ENCODE measurements at regions not wholly inside any gene's neighbourhood (a gene's known extent, or its start where the extent isn't known, plus 50 kb on each side); places are given as distances from the start of the nearest gene placed in this dataset.

DNA sequence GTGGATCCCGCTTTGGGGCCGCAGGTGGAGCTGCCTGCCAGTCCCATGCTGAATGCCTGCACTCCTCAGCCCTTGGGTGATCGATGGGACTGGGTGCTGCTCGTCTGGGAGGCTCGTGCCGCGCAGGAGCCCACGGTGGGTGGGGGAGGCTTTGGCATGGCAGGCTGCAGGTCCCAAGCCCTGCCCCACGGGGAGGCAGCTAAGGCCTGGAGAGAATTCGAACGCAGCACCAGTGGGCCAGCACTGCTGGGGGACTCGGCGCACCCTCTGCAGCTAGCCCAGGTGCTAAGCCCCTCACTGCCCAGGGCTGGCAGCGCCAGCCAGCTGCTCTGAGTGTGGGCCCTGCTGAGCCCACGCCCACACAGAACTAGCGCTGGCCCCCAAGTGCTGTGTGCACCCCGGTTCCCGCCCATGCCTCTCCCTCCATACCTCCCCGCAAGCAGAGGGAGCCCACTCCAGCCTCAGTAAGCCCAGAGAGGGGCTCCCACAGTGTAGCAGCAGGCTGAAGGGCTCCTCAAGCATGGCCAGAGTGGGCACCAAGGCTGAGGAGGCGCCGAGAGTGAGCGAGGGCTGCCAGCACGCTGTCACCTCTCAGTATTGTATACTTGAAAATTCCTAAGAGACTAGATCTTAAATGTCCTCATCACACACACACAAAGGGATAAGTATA lies 1654.2 kb upstream of the SLC39A10 start:
- H3K27ac ChIP-seq (ENCODE audit: low read length) = no peak overlapping the region
- no peaks in the 10 kb centered on the region for H3K9me3 ChIP-seq (ENCODE audit: insufficient read depth, low read depth, low read length)
- no peak overlapping the region for H3K4me3 ChIP-seq (ENCODE audit: low read length)
- H3K9ac ChIP-seq (ENCODE audit: low read depth, low read length) = no peak overlapping the region
- H3K27me3 ChIP-seq (ENCODE audit: insufficient read depth, low read length) = no peaks in the 10 kb centered on the region
- no peaks in the 10 kb centered on the region for H3K36me3 ChIP-seq (ENCODE audit: insufficient read depth, low read depth, low read length)
- H3K4me1 ChIP-seq (ENCODE audit: insufficient read depth, low read length) = no peaks in the 10 kb centered on the region

DNA sequence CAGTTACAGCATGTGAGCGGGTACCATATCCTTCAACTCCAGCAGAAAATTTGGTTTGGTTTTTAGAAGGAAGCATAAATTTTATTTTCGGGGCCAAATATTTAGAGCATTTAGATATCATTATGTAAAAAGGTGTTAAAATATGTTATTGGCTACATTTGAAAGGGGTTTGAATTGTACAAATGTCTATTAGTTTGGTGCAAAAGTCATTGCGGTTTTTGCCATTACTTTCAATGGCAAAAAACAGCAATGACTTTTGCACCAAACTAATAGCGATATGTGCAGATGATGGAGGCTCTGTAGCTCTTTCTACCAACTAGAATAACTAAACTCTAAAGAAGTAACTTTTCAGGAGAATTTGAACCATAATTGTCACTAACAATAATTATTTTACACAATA lies 1666.2 kb upstream of the SLC39A10 start:
- Histone ChIP-seq H3K9me3 (ENCODE audit: insufficient read depth, low read depth, low read length) (no peaks in the 10 kb centered on the region), H3K27ac (ENCODE audit: low read length) (no peak overlapping the region), H3K9ac (ENCODE audit: low read depth, low read length) (no peak overlapping the region), H3K27me3 (ENCODE audit: insufficient read depth, low read length) (no peaks in the 10 kb centered on the region), H3K4me3 (ENCODE audit: low read length) (no peak overlapping the region), H3K36me3 (ENCODE audit: insufficient read depth, low read depth, low read length) (no peaks in the 10 kb centered on the region), H3K4me1 (ENCODE audit: insufficient read depth, low read length) (no peaks in the 10 kb centered on the region)

DNA sequence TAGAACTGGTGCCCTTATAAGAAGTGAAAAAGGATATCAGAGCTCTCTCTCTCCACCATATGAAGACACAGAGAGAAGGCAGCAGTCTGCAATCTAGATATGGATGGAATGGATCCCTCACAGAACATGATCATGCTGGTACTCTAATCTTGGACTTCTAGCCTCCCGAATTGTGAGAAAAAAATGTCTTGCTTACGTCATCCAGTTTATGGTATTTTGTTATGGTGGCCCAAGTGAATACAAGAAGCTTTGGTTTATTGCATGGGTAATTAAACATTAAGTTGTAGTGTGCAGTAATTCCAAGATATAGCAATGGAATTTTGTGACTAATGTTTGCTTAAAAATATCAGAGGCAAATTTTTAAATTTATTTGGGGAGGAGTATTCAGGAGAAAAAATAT lies 1667.4 kb upstream of the SLC39A10 start:
- Histone ChIP-seq H3K36me3 (ENCODE audit: insufficient read depth, low read depth, low read length) (no peaks in the 10 kb centered on the region), H3K4me1 (ENCODE audit: insufficient read depth, low read length) (no peaks in the 10 kb centered on the region), H3K27ac (ENCODE audit: low read length) (no peak overlapping the region), H3K27me3 (ENCODE audit: insufficient read depth, low read length) (no peaks in the 10 kb centered on the region), H3K4me3 (ENCODE audit: low read length) (no peak overlapping the region), H3K9ac (ENCODE audit: low read depth, low read length) (no peak overlapping the region), H3K9me3 (ENCODE audit: insufficient read depth, low read depth, low read length) (no peaks in the 10 kb centered on the region)

DNA sequence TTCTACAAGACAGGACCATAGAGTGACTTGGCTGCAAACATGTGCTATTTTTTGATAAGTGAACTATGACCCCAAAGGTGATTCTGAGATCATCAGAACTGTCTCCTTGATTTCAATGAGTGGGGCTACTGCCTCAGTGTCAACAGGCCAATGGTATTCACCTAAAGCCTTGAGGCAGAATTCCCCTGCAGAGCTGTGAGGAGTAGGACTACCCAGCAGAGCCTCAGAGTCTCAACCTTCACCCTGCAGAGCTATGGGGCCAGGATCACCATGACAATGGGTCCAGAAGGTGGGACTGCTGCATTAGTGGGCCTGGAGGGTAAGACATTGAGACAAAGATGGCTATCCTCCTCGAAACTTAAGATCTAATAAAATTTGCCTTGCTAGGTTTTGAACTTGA lies 1668.2 kb upstream of the SLC39A10 start:
- H3K9ac ChIP-seq (ENCODE audit: low read depth, low read length) = no peak overlapping the region
- H3K9me3 ChIP-seq (ENCODE audit: insufficient read depth, low read depth, low read length) = no peaks in the 10 kb centered on the region
- H3K36me3 ChIP-seq (ENCODE audit: insufficient read depth, low read depth, low read length) = no peaks in the 10 kb centered on the region
- no peaks in the 10 kb centered on the region for H3K27me3 ChIP-seq (ENCODE audit: insufficient read depth, low read length)
- no peak overlapping the region for H3K4me3 ChIP-seq (ENCODE audit: low read length)
- H3K4me1 ChIP-seq (ENCODE audit: insufficient read depth, low read length) = no peaks in the 10 kb centered on the region
- H3K27ac ChIP-seq (ENCODE audit: low read length) = no peak overlapping the region

DNA sequence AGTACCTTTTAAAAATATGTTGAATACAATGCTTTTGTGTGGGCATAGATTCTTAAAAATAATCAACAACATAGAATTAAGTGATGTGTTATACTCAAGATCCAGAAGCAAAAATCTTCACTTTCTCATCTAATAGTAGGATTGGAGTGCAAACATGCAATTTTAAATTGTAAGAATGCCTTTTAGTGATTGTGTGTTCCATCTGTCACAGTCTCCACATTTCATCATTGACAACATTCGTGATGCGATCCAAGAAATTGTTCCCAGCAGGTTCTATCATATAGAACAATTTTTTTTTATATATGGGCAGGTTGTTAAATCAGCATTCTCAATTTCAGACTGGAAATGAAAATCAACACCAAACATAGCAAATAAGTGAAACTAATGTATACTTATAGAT lies 1671.8 kb upstream of the SLC39A10 start:
- Histone ChIP-seq H3K36me3 (ENCODE audit: insufficient read depth, low read depth, low read length) (no peaks in the 10 kb centered on the region), H3K9me3 (ENCODE audit: insufficient read depth, low read depth, low read length) (no peaks in the 10 kb centered on the region), H3K9ac (ENCODE audit: low read depth, low read length) (no peak overlapping the region), H3K4me3 (ENCODE audit: low read length) (no peak overlapping the region), H3K4me1 (ENCODE audit: insufficient read depth, low read length) (peaks cover 7% of the 10 kb centered on the region; the same call in 1 of the 2 replicates), H3K27ac (ENCODE audit: low read length) (no peak overlapping the region), H3K27me3 (ENCODE audit: insufficient read depth, low read length) (no peaks in the 10 kb centered on the region)

DNA sequence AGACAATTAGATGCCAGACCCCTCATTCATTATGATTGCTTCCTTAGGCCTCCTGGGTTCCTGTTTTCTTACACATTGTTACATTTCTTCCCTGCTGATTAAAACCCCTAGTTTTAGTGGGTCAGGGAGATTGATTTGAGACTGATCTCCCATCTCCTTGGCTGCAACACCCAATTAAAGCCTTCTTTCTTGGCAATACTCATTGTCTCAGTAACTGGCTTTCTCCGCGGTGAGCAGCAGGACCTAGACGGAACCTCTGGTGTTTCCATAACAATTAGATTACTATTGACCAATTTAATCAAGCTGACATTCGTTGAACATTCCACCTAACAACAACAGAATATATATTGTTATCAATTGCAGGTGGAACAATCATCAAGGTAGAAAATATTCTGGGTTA lies 1676.4 kb upstream of the SLC39A10 start:
- H3K9me3 ChIP-seq (ENCODE audit: insufficient read depth, low read depth, low read length) = no peaks in the 10 kb centered on the region; the same call in 1 of the 2 replicates
- no peaks in the 10 kb centered on the region for H3K36me3 ChIP-seq (ENCODE audit: insufficient read depth, low read depth, low read length)
- H3K4me1 ChIP-seq (ENCODE audit: insufficient read depth, low read length) = peaks cover 8% of the 10 kb centered on the region; the same call in 1 of the 2 replicates
- no peaks in the 10 kb centered on the region for H3K27me3 ChIP-seq (ENCODE audit: insufficient read depth, low read length)
- no peak overlapping the region for H3K27ac ChIP-seq (ENCODE audit: low read length)
- H3K9ac ChIP-seq (ENCODE audit: low read depth, low read length) = no peak overlapping the region
- H3K4me3 ChIP-seq (ENCODE audit: low read length) = no peak overlapping the region

DNA sequence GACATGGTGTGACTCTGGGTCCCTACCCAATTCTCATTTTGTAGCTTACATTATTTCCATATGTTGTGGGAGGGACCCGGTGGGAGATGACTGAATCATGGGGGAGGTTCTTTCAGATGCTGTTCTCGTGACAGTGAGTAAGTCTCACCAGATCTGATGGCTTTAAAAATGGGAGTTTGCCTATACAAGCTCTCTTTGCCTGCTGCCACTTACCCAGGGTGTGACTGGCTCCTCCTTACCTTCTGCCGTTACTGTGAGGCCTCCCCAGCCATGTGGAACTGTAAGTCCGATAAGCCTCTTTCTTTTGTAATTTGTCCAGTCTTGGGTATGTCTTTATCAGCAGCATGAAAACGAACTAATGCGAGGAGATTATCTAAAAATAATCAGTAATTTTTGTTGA lies 1683.2 kb upstream of the SLC39A10 start:
- Histone ChIP-seq H3K9ac (ENCODE audit: low read depth, low read length) (no peak overlapping the region), H3K27me3 (ENCODE audit: insufficient read depth, low read length) (no peaks in the 10 kb centered on the region), H3K4me3 (ENCODE audit: low read length) (no peak overlapping the region), H3K36me3 (ENCODE audit: insufficient read depth, low read depth, low read length) (no peaks in the 10 kb centered on the region), H3K27ac (ENCODE audit: low read length) (no peak overlapping the region), H3K4me1 (ENCODE audit: insufficient read depth, low read length) (no peaks in the 10 kb centered on the region), H3K9me3 (ENCODE audit: insufficient read depth, low read depth, low read length) (no peaks in the 10 kb centered on the region; the same call in 1 of the 2 replicates)

DNA sequence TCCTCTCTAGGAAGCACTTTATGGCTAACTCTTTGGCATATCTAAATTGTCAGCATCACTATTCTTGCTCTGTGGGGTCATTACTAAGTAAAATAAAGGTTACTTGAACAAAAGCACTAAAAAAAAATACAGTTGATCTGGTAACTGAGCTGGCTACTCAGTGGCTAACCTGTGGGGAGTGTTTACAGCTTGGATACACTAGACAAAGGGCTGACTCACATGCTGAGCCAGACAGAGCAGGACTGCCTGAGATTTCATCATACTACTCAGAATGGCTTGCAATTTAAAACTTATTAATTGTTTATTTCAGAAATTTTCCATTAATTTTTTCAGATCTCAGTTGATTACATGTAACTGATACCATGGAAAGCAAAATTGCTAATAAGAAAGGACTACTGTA lies 1690.4 kb upstream of the SLC39A10 start:
- H3K4me1 ChIP-seq (ENCODE audit: insufficient read depth, low read length) = peaks cover 16% of the 10 kb centered on the region; the same call in 1 of the 2 replicates
- no peaks in the 10 kb centered on the region for H3K27me3 ChIP-seq (ENCODE audit: insufficient read depth, low read length)
- H3K9me3 ChIP-seq (ENCODE audit: insufficient read depth, low read depth, low read length) = no peaks in the 10 kb centered on the region
- H3K27ac ChIP-seq (ENCODE audit: low read length) = no peak overlapping the region
- H3K4me3 ChIP-seq (ENCODE audit: low read length) = no peak overlapping the region
- no peaks in the 10 kb centered on the region for H3K36me3 ChIP-seq (ENCODE audit: insufficient read depth, low read depth, low read length)
- H3K9ac ChIP-seq (ENCODE audit: low read depth, low read length) = peak overlapping the region; percentile 54; the same call in 1 of the 2 replicates

DNA sequence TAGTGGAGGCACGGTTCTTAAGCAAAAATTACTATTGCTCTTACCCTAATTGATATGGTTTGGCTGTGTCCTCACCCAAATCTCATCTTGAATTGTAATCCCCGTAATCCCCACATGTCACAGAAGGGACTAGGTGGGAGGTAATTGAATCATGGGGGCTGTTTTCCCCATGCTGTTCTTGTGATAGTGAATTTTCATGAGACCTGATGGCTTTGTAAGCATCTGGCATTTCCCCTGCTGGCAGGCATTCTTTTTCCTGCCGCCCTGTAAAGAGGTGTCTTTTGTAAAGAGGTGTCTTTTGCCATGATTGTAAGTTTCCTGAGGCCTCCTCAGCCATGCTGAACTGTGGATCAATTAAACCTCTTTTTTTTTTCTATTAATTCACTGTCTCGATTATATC lies 1691.8 kb upstream of the SLC39A10 start:
- Histone ChIP-seq H3K9ac (ENCODE audit: low read depth, low read length) (no peak overlapping the region), H3K4me1 (ENCODE audit: insufficient read depth, low read length) (peaks cover 16% of the 10 kb centered on the region; the same call in 1 of the 2 replicates), H3K36me3 (ENCODE audit: insufficient read depth, low read depth, low read length) (no peaks in the 10 kb centered on the region), H3K27ac (ENCODE audit: low read length) (no peak overlapping the region), H3K4me3 (ENCODE audit: low read length) (no peak overlapping the region), H3K27me3 (ENCODE audit: insufficient read depth, low read length) (no peaks in the 10 kb centered on the region), H3K9me3 (ENCODE audit: insufficient read depth, low read depth, low read length) (no peaks in the 10 kb centered on the region)

DNA sequence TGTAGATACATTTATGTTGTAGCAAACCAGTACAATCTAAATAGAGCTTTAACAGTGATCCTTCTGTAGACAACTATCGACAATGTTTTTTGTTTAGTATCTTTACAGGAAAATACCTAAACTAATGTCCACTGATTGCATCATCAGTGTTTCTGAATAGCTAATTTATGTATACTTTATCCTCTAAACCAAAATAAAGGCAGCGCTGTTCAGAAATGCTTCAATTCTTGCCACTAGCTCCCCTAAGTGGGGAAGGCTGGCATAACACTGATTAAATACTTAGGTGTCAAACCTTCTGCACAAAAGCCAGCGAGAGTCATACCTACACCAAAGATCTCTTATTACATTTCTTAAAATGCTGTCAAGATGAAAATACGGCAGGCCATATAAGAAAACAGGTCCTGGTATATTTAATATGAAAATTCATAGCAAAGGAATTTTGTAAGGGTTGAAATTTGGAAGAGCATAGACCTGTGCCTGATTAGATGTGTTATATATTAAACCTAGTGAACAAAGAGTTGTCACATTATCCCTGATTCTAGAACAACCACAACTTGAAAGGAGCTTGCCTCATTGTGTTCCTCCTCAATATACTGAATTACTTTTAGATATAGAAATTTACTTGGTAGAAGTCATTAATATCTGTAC lies 1693.4 kb upstream of the SLC39A10 start:
- Histone ChIP-seq H3K4me1 (ENCODE audit: insufficient read depth, low read length) (peaks cover 16% of the 10 kb centered on the region; the same call in 1 of the 2 replicates), H3K36me3 (ENCODE audit: insufficient read depth, low read depth, low read length) (no peaks in the 10 kb centered on the region), H3K9ac (ENCODE audit: low read depth, low read length) (no peak overlapping the region), H3K4me3 (ENCODE audit: low read length) (no peak overlapping the region), H3K9me3 (ENCODE audit: insufficient read depth, low read depth, low read length) (no peaks in the 10 kb centered on the region), H3K27ac (ENCODE audit: low read length) (no peak overlapping the region), H3K27me3 (ENCODE audit: insufficient read depth, low read length) (no peaks in the 10 kb centered on the region)

DNA sequence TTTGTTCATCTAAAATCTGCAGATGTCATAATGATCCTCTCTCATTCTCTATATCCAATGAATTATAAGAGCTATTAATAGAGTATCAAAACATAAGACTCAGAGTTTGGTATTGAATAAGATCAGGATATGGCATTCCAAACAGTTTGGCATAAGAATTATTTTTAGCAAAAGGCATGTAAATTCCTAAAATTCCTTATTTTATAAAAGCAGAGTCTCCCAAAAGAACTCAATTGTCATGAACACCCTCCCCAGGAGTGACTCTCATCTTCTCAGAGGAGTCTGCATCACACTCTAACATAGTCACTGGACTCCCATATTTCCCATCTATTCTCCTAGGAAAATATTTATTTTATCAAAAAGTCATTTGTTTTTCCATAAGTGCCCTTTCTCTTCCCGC lies 1710.2 kb upstream of the SLC39A10 start:
- Histone ChIP-seq H3K4me3 (ENCODE audit: low read length) (no peak overlapping the region), H3K27me3 (ENCODE audit: insufficient read depth, low read length) (no peaks in the 10 kb centered on the region), H3K9ac (ENCODE audit: low read depth, low read length) (no peak overlapping the region), H3K4me1 (ENCODE audit: insufficient read depth, low read length) (peaks cover 10% of the 10 kb centered on the region), H3K27ac (ENCODE audit: low read length) (no peak overlapping the region), H3K9me3 (ENCODE audit: insufficient read depth, low read depth, low read length) (no peaks in the 10 kb centered on the region), H3K36me3 (ENCODE audit: insufficient read depth, low read depth, low read length) (no peaks in the 10 kb centered on the region)

DNA sequence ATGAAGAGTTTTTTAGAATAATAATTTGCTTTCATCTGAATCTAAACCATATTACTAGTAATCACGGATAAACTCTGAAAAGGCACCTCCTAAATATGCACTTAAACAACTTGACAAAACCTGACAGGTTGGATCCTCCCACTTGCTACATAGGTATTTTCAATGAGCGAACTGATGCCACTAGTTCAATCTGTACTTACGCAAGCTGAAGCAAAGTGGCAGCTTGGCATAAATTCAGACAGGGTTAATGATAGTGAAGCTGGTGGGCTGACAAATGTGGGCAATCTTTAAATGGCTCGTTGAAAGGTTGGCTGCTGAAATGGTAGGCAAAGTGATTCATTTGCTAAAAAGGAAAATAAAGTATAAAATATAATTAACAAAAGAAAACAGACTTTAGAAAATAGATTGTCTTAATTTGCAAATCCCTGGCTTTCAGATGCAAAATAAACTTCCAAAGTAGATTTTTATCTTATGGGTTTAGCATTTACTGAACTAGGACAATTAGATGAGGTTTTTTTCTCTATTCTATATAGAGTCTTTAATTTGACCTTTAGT lies 1713.5 kb upstream of the SLC39A10 start:
- no peak overlapping the region for H3K27ac ChIP-seq (ENCODE audit: low read length)
- peaks cover 10% of the 10 kb centered on the region for H3K4me1 ChIP-seq (ENCODE audit: insufficient read depth, low read length)
- no peak overlapping the region for H3K9ac ChIP-seq (ENCODE audit: low read depth, low read length)
- H3K4me3 ChIP-seq (ENCODE audit: low read length) = no peak overlapping the region
- H3K9me3 ChIP-seq (ENCODE audit: insufficient read depth, low read depth, low read length) = no peaks in the 10 kb centered on the region
- H3K36me3 ChIP-seq (ENCODE audit: insufficient read depth, low read depth, low read length) = no peaks in the 10 kb centered on the region
- H3K27me3 ChIP-seq (ENCODE audit: insufficient read depth, low read length) = no peaks in the 10 kb centered on the region

Measured in iPS-20b (cell line).